ENCODE measurements at regions not wholly inside any gene's neighbourhood (a gene's known extent, or its start where the extent isn't known, plus 50 kb on each side); places are given as distances from the start of the nearest gene placed in this dataset.

DNA sequence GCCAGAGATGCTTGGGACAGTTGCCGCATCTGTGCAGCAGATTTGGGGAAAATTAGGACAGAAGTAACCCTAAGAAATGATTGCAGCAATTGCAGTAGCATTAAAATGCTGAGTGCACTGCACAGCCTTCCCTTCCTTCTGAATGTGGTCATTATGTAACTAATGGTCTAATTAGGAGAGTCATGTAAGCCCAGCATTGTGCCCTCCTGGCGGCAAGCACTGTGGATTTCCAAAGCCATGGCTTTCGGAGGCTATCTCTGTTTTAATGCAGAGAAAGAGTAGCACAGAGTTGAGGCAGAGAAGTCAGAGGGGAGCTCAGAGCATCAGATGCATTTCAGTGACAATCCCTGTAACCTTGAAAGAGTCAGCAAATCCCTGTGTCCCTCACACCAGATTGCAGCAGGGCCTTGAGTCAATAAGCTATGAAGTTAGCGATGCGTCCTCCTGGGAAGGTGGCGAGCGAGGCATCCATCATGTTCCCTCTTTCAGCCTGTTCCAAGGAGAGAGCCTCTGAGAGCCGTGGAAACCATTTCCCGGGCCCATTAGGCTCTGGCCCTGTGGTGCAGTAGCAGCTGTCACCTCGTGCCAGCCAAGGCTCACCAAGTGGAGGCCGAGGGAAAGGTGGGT, 307.2 kb downstream of the FBXO15 start:
- Histone ChIP-seq H3K4me2 (ENCODE audit: low read length) (no peak overlapping the region), H3K9me3 (ENCODE audit: insufficient read depth, low read length) (no peaks in the 10 kb centered on the region), H3K4me1 (ENCODE audit: low read length) (0 out of 2 replicates have a peak, but pooled peaks cover 5% of the 10 kb centered on the region), H4K20me1 (ENCODE audit: insufficient read depth, low read length) (no peaks in the 10 kb centered on the region), H2AFZ (ENCODE audit: low read depth, low read length) (no peak overlapping the region), H3K36me3 (replicated peaks; ENCODE audit: low read depth, low read length) (no peaks in the 10 kb centered on the region), H3K9ac (ENCODE audit: low read length) (no peak overlapping the region), H3K79me2 (ENCODE audit: low read length) (no peaks in the 10 kb centered on the region), H3K27me3 (ENCODE audit: low read depth, low read length) (peaks cover 23% of the 10 kb centered on the region), H3K4me3 (ENCODE audit: low read length) (no peak overlapping the region), H3K27ac (ENCODE audit: low read length) (no peak overlapping the region)
- TF ChIP-seq EZH2phosphoT487 (IDR thresholded peaks at IDR 0.05; ENCODE audit: low read depth) = no peak
- TF ChIP-seq, protein P1, sequence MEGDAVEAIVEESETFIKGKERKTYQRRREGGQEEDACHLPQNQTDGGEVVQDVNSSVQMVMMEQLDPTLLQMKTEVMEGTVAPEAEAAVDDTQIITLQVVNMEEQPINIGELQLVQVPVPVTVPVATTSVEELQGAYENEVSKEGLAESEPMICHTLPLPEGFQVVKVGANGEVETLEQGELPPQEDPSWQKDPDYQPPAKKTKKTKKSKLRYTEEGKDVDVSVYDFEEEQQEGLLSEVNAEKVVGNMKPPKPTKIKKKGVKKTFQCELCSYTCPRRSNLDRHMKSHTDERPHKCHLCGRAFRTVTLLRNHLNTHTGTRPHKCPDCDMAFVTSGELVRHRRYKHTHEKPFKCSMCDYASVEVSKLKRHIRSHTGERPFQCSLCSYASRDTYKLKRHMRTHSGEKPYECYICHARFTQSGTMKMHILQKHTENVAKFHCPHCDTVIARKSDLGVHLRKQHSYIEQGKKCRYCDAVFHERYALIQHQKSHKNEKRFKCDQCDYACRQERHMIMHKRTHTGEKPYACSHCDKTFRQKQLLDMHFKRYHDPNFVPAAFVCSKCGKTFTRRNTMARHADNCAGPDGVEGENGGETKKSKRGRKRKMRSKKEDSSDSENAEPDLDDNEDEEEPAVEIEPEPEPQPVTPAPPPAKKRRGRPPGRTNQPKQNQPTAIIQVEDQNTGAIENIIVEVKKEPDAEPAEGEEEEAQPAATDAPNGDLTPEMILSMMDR (IDR thresholded peaks at IDR 0.05; ENCODE audit: low read depth, low read length) = no peak

DNA sequence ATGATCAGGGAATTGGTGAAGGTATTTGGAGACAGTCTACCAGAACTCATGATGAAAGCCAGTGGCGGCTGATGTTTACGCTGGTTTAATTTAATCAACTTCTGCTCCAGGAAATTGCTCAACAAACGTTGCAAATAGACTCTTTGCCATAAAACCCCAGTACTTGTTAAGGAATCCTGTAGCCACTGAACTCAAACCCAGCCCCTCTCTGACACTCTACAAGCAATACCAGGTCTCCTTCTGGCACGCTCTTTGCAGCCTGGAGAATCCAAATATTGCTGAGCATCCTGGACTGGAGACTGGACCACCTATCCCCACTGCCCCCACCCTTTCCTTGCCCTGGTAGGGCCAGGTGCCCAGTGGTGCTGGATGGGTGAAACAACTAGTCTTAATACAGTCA, 308.2 kb downstream of the FBXO15 start:
- no peak overlapping the region for H3K27ac ChIP-seq (ENCODE audit: low read length)
- H3K9ac ChIP-seq (ENCODE audit: low read length) = no peak overlapping the region
- H4K20me1 ChIP-seq (ENCODE audit: insufficient read depth, low read length) = no peaks in the 10 kb centered on the region
- H3K36me3 ChIP-seq (replicated peaks; ENCODE audit: low read depth, low read length) = no peaks in the 10 kb centered on the region
- peaks cover 17% of the 10 kb centered on the region for H3K27me3 ChIP-seq (ENCODE audit: low read depth, low read length)
- no peaks in the 10 kb centered on the region for H3K79me2 ChIP-seq (ENCODE audit: low read length)
- no peak overlapping the region for H2AFZ ChIP-seq (ENCODE audit: low read depth, low read length)
- H3K4me1 ChIP-seq (ENCODE audit: low read length) = 0 out of 2 replicates have a peak, but pooled peaks cover 5% of the 10 kb centered on the region
- H3K9me3 ChIP-seq (ENCODE audit: insufficient read depth, low read length) = no peaks in the 10 kb centered on the region
- H3K4me3 ChIP-seq (ENCODE audit: low read length) = no peak overlapping the region
- TF ChIP-seq, protein P1 (IDR thresholded peaks at IDR 0.05; ENCODE audit: low read depth, low read length) = no peak
- TF ChIP-seq EZH2phosphoT487 (IDR thresholded peaks at IDR 0.05; ENCODE audit: low read depth) = no peak
- no peak overlapping the region for H3K4me2 ChIP-seq (ENCODE audit: low read length)

DNA sequence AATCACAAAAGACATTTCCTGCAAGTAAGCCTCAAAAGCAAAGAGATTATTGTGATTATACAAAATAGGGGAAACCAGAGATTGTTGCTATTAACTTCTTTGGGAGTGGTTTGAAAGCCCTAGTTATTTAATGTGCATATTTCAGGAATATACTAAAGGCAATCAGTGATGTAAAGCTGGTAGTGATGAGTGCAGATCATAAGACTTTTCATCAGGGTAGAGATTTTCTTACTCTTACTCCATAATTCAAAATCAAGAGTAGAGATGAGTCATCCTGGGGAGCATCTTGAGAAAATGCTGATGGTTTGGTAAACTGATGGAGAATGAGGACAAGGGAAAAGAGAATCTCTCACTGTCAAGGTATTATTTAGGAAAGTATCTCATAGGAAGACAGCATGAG, 309.5 kb downstream of the FBXO15 start:
- Histone ChIP-seq H3K4me1 (ENCODE audit: low read length) (0 out of 2 replicates have a peak, but pooled peaks cover 5% of the 10 kb centered on the region), H4K20me1 (ENCODE audit: insufficient read depth, low read length) (no peaks in the 10 kb centered on the region), H3K27ac (ENCODE audit: low read length) (no peak overlapping the region), H3K27me3 (ENCODE audit: low read depth, low read length) (peaks cover 5% of the 10 kb centered on the region; the same call in 1 of the 2 replicates), H3K9me3 (ENCODE audit: insufficient read depth, low read length) (no peaks in the 10 kb centered on the region), H3K36me3 (replicated peaks; ENCODE audit: low read depth, low read length) (no peaks in the 10 kb centered on the region), H3K4me2 (ENCODE audit: low read length) (no peak overlapping the region), H3K4me3 (ENCODE audit: low read length) (no peak overlapping the region), H3K9ac (ENCODE audit: low read length) (no peak overlapping the region), H2AFZ (ENCODE audit: low read depth, low read length) (no peak overlapping the region), H3K79me2 (ENCODE audit: low read length) (no peaks in the 10 kb centered on the region)
- TF ChIP-seq, protein P1 (IDR thresholded peaks at IDR 0.05; ENCODE audit: low read depth, low read length) = no peak
- no peak for TF ChIP-seq EZH2phosphoT487 (IDR thresholded peaks at IDR 0.05; ENCODE audit: low read depth)

DNA sequence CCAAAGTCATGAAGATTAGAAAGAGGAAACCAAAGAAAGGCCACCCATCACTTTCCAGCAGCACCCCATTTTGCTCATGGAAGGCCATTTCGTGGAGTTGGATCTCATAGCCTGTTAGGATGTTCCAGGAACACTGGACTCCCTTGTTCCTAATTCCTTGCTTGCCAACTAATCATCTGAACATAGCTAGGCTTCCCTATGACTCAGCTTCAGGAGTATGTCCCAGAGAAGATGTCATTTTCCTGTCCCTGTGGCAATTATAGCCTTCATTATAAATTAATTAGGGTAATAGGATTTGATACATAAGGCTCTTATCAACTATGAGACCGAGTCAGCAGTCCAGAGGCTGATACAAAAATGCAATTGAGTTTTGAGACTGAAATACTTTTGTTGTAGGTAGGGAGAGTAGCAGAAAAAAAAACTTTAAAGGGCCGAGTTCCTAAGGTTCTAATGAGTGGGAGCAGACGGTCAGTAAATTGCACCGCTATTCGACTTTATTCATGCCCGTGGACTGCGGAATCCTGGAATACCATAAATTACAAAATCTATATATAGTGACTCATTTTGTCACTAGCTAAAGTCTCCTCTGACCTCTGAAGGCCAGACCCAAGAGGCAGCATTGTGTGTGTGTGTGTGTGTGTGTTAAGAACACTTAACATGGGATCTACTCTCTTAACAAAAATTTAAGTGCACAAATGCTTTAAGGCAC, 311.8 kb downstream of the FBXO15 start:
- H3K9ac ChIP-seq (ENCODE audit: low read length) = no peak overlapping the region
- TF ChIP-seq, protein P1 (IDR thresholded peaks at IDR 0.05; ENCODE audit: low read depth, low read length) = no peak
- no peak for TF ChIP-seq EZH2phosphoT487 (IDR thresholded peaks at IDR 0.05; ENCODE audit: low read depth)
- H3K4me3 ChIP-seq (ENCODE audit: low read length) = no peak overlapping the region
- H4K20me1 ChIP-seq (ENCODE audit: insufficient read depth, low read length) = no peaks in the 10 kb centered on the region
- no peak overlapping the region for H3K27ac ChIP-seq (ENCODE audit: low read length)
- no peaks in the 10 kb centered on the region for H3K36me3 ChIP-seq (replicated peaks; ENCODE audit: low read depth, low read length)
- H3K79me2 ChIP-seq (ENCODE audit: low read length) = no peaks in the 10 kb centered on the region
- H2AFZ ChIP-seq (ENCODE audit: low read depth, low read length) = no peak overlapping the region
- no peaks in the 10 kb centered on the region for H3K27me3 ChIP-seq (ENCODE audit: low read depth, low read length)
- no peaks in the 10 kb centered on the region for H3K9me3 ChIP-seq (ENCODE audit: insufficient read depth, low read length)
- H3K4me1 ChIP-seq (ENCODE audit: low read length) = no peaks in the 10 kb centered on the region
- no peak overlapping the region for H3K4me2 ChIP-seq (ENCODE audit: low read length)

Measured in OCI-LY3 (cell line).